SK-N-SH (cell line): ENCODE measurements at regions not wholly inside any gene's neighbourhood (a gene's known extent, or its start where the extent isn't known, plus 50 kb on each side); places are given as distances from the start of the nearest gene placed in this dataset.
"Not testable (repeated sequence)": the region's sequence is repeated elsewhere in the genome, so short reads cannot be mapped to it uniquely, and the experiment has no call there.

Source experiments
- CTCF ChIA-PET: fragments of 300-600, 350-600 bp; formaldehyde crosslinking; extraction: SDS; loops from one replicate; lab custom pipeline; 2021; lab: Yijun Ruan, JAX
- POLR2A ChIA-PET: fragments of 350-600 bp; sonication (Branson Sonifier 250); formaldehyde crosslinking; extraction: SDS; loops from one replicate; lab custom pipeline; 2020; ENCODE audit warnings: antibody characterized with exemption, inconsistent platforms; lab: Yijun Ruan, JAX
- DNase-seq: peaks from one replicate; pipeline ENCODE4 v3.0.0; 2012
- H2AFZ ChIP-seq: fragments of 200-600 bp; sonication (generic); 2 replicates; pipeline ENCODE4 v1.8.1; 2016; ENCODE audit warnings: antibody characterized with exemption, mild to moderate bottlenecking, low read depth
- H3F3A ChIP-seq: fragments of 200-600 bp; sonication (generic); replicated peaks from 2 replicates; pipeline ENCODE3; 2016; ENCODE audit warnings: antibody characterized with exemption, mild to moderate bottlenecking; ENCODE audit not compliant: insufficient read depth
- H3K27ac ChIP-seq, 2 experiments: fragments of 200-500 bp in 1 of 2; fragments of 200-600 bp in 1 of 2; sonication (Bioruptor generic) in 1 of 2; sonication (generic), shearing (Covaris generic) in 1 of 2; 2 replicates each; pipeline versions ENCODE4 v1.5.1 to v1.6.1; 2014 to 2016; ENCODE audit warnings: low read depth in 2 of 2, inconsistent platforms in 1 of 2, low read length in 1 of 2, mild to moderate bottlenecking in 1 of 2, mixed read lengths in 1 of 2
- H3K27me3 ChIP-seq: fragments of 200-600 bp; sonication (generic), shearing (Covaris generic); 2 replicates; pipeline ENCODE4 v1.6.1; 2016; ENCODE audit warnings: mixed run types; ENCODE audit not compliant: insufficient read depth
- H3K36me3 ChIP-seq, 2 experiments: fragments of 200-500 bp in 1 of 2; fragments of 200-600 bp in 1 of 2; sonication (Bioruptor generic) in 1 of 2; sonication (generic) in 1 of 2; replicated peaks in 1 of 2; 2 replicates each; pipeline versions ENCODE3 to v1.5.1; 2014 to 2016; ENCODE audit warnings: low read length in 1 of 2, mild to moderate bottlenecking in 1 of 2; ENCODE audit not compliant: insufficient read depth in 2 of 2, control insufficient read depth in 1 of 2
- H3K4me1 ChIP-seq, 2 experiments: fragments of 200-500 bp in 1 of 2; fragments of 200-600 bp in 1 of 2; sonication (Bioruptor generic) in 1 of 2; sonication (generic), shearing (Covaris generic) in 1 of 2; 2 replicates each; pipeline versions ENCODE4 v1.5.1 to v1.6.1; 2014 to 2016; ENCODE audit warnings: low read depth in 1 of 2, low read length in 1 of 2, mixed run types in 1 of 2; ENCODE audit not compliant: insufficient read depth in 2 of 2, control insufficient read depth in 1 of 2
- H3K4me2 ChIP-seq: fragments of 200-600 bp; sonication (generic), shearing (Covaris generic); 2 replicates; pipeline ENCODE4 v1.6.1; 2017; ENCODE audit warnings: mixed run types
- H3K4me3 ChIP-seq, 2 experiments: fragments of 200-500 bp in 1 of 2; fragments of 200-600 bp in 1 of 2; sonication (Bioruptor generic) in 1 of 2; sonication (generic), shearing (Covaris generic) in 1 of 2; 2 replicates each; pipeline versions ENCODE4 v1.5.1 to v1.8.1; 2014 to 2016; ENCODE audit warnings: low read depth in 2 of 2, inconsistent platforms in 1 of 2, low read length in 1 of 2, mild to moderate bottlenecking in 1 of 2, mixed read lengths in 1 of 2, moderate library complexity in 1 of 2
- H3K79me2 ChIP-seq: fragments of 200-600 bp; sonication (generic); 2 replicates; pipeline ENCODE4 v1.8.1; 2017; ENCODE audit warnings: mild to moderate bottlenecking; ENCODE audit not compliant: insufficient read depth
- H3K9ac ChIP-seq: fragments of 200-600 bp; sonication (generic); 2 replicates; pipeline ENCODE4 v1.6.1; 2017; ENCODE audit warnings: mixed run types
- H3K9me2 ChIP-seq: fragments of 200-600 bp; sonication (generic); 2 replicates; pipeline ENCODE4 v1.6.1; 2017; ENCODE audit warnings: mixed run types
- H3K9me3 ChIP-seq: fragments of 200-600 bp; sonication (generic); 2 replicates; pipeline ENCODE4 v1.6.1; 2017; ENCODE audit warnings: mixed run types, mild to moderate bottlenecking, moderate library complexity
- H4K20me1 ChIP-seq: fragments of 200-600 bp; sonication (generic); 2 replicates; pipeline ENCODE4 v1.6.1; 2017; ENCODE audit warnings: mild to moderate bottlenecking, mixed run types; ENCODE audit not compliant: insufficient read depth
- ELF1 ChIP-seq: IDR thresholded peaks from 2 replicates; pipeline ENCODE4 v1.4.0; 2012
- EP300 ChIP-seq, 2 experiments: IDR thresholded peaks; 2 replicates each; pipeline versions ENCODE4 v1.4.0 to v1.6.1; 2012; ENCODE audit warnings: borderline replicate concordance in 1 of 2, low read depth in 1 of 2, low read length in 1 of 2
- EZH2phosphoT487 ChIP-seq: fragments of 200-600 bp; sonication (generic); IDR thresholded peaks from 2 replicates; pipeline ENCODE4 v1.6.1; 2017; ENCODE audit warnings: low read depth, mixed run types, mild to moderate bottlenecking, antibody characterized with exemption, moderate library complexity, borderline replicate concordance
- JUND ChIP-seq: IDR thresholded peaks from 2 replicates; pipeline ENCODE4 v1.4.0; 2012
- NFIC ChIP-seq: IDR thresholded peaks from 2 replicates; pipeline ENCODE4 v1.4.0; 2012; ENCODE audit warnings: borderline replicate concordance
- NRF1 ChIP-seq: IDR thresholded peaks from 2 replicates; pipeline ENCODE4 v1.6.1; 2012; ENCODE audit warnings: low read depth, mild to moderate bottlenecking, low read length
- PBX3 ChIP-seq: IDR thresholded peaks from 2 replicates; pipeline ENCODE4; 2012
- TAF1 ChIP-seq: IDR thresholded peaks from 2 replicates; pipeline ENCODE4 v1.6.1; 2012; ENCODE audit warnings: low read depth, mild to moderate bottlenecking, low read length, moderate library complexity, borderline replicate concordance
- TCF12 ChIP-seq: IDR thresholded peaks from 2 replicates; pipeline ENCODE4 v1.4.0; 2012
- TEAD4 ChIP-seq: IDR thresholded peaks from 2 replicates; pipeline ENCODE4 v1.4.0; 2012; ENCODE audit warnings: mild to moderate bottlenecking, borderline replicate concordance; ENCODE audit not compliant: insufficient read depth
- YY1 ChIP-seq: IDR thresholded peaks from 2 replicates; pipeline ENCODE4 v1.4.0; 2012; ENCODE audit warnings: low read depth, mild to moderate bottlenecking
- WGBS: methylation state at CpG from one replicate; pipeline ENCODE4 v1.1.6; 2017; ENCODE audit warnings: low lambda C conversion rate; 5-methylcytosine and 5-hydroxymethylcytosine counted together

- ChIA-PET POLR2A (no interaction called here), CTCF (interaction anchor here (0.6 to 1.5 kb wide), 2 partner anchors 12 to 367 kb away, joined by 3 to 5 read pairs; no protein-coding TSS in a partner anchor)
- no peaks in the 10 kb centered on the region for H3K27me3 ChIP-seq
Measured at GRCh38 chr5:111922344-111922743, 165.3 kb upstream of the NREP start.

GRCh38 chr5:111921691-111922090 lies 164.7 kb upstream of the NREP start:
- H3K36me3 ChIP-seq, CTCF ChIA-PET, H3K27ac ChIP-seq, H3K9me2 ChIP-seq, H3K4me3 ChIP-seq, H3K4me2 ChIP-seq, H3K9ac ChIP-seq, H3K4me1 ChIP-seq, H3F3A ChIP-seq, H2AFZ ChIP-seq, DNase-seq, H3K27me3 ChIP-seq, H3K9me3 ChIP-seq, POLR2A ChIA-PET, H3K79me2 ChIP-seq, H4K20me1 ChIP-seq: not testable (repeated sequence)
- WGBS = 88% methylated on average over 2 of the region's 2 CpGs

More at GRCh38 chr5:111922344-111922743, 165.3 kb upstream of the NREP start:
- Histone ChIP-seq H3K4me1 (peaks cover 0 to 5% of the 10 kb centered on the region in 2 experiments; a peak in 1 of 4 replicates), H3K9me3 (no peaks in the 10 kb centered on the region), H4K20me1 (no peaks in the 10 kb centered on the region), H3K4me3 (no peak overlapping the region), H3K79me2 (no peaks in the 10 kb centered on the region), H3K27ac (no peak overlapping the region), H3F3A (no peaks in the 10 kb centered on the region)
- DNase-seq = no peak
- TF ChIP-seq NRF1 = no peak
- no peak for TF ChIP-seq YY1
- no peak for TF ChIP-seq NFIC
- TF ChIP-seq TEAD4 = no peak
- no peak for TF ChIP-seq TAF1
- TF ChIP-seq JUND = no peak
- TF ChIP-seq EZH2phosphoT487 = no peak
- no peak for TF ChIP-seq EP300 (IDR thresholded peaks at IDR 0.05; ENCODE audit: borderline replicate concordance in 1 of 2, low read depth in 1 of 2, low read length in 1 of 2)
- no peak for TF ChIP-seq TCF12
- TF ChIP-seq, all 33 proteins: peak for 0
- WGBS = 52% methylated on average over 3 of the region's 4 CpGs
- Histone ChIP-seq H3K36me3 (no peaks in the 10 kb centered on the region), H3K9ac (no peak overlapping the region), H3K4me2 (no peak overlapping the region), H2AFZ (no peak overlapping the region), H3K9me2 (no peaks in the 10 kb centered on the region)

DNA sequence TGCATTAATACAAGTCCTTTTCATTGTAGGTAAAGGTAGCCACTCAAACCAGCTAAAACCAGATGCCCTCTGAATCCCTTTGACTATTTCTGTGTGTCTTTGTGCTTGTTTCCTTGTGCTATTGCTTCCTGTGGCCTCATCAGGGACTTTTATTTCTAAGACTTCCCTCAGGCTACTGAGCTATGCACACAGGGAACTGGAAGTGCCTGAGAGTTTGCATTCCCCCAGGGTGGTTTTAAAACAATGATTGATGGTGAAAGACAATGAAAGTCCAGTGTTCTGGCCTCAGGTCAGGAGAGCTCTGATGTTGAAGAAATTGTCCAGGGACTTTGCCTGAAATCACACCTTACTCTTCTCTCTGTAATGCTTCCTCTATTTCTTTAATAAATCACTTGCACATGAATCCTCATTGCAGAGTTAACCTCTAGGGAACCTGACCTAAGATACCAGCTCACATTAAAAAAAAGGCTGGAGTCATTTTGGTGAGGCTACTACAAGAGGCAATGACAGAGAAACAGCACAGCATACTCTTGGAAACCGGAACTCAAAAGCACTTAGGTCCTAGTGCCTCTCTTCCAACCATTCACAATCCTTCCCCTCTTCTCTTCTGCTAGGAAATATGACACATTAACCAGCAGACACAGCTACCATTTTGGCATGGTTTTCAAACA lies 158.1 kb upstream of the NREP start:
- no peak for TF ChIP-seq ELF1
- no peak for TF ChIP-seq TAF1
- no peak for TF ChIP-seq PBX3
- H4K20me1 ChIP-seq = no peaks in the 10 kb centered on the region
- 78% methylated on average over 1 of the region's 1 CpG for whole genome bisulfite sequencing
- H3K9ac ChIP-seq = no peak overlapping the region
- ChIA-PET POLR2A (no interaction called here), CTCF (interaction anchor here (0.7 to 1.0 kb wide), 2 partner anchors 9 to 1398 kb away, joined by 3 to 4 read pairs; no protein-coding TSS in a partner anchor)
- DNase-seq = no peak
- no peaks in the 10 kb centered on the region for H3F3A ChIP-seq
- H2AFZ ChIP-seq = no peak overlapping the region
- no peaks in the 10 kb centered on the region for H3K9me3 ChIP-seq
- H3K9me2 ChIP-seq = no peaks in the 10 kb centered on the region
- H3K4me2 ChIP-seq = no peak overlapping the region
- H3K79me2 ChIP-seq = no peaks in the 10 kb centered on the region
- H3K27ac ChIP-seq = no peak overlapping the region
- no peaks in the 10 kb centered on the region for H3K36me3 ChIP-seq
- no peaks in the 10 kb centered on the region for H3K4me1 ChIP-seq
- H3K4me3 ChIP-seq = no peak overlapping the region
- no peaks in the 10 kb centered on the region for H3K27me3 ChIP-seq
